NCI-H128 (cell line): ENCODE measurements at regions not wholly inside any gene's neighbourhood (a gene's known extent, or its start where the extent isn't known, plus 50 kb on each side); places are given as distances from the start of the nearest gene placed in this dataset.
"Not testable (repeated sequence)": the region's sequence is repeated elsewhere in the genome, so short reads cannot be mapped to it uniquely, and the experiment has no call there.

Source experiments
- DNase-seq: peaks from one replicate; lab custom pipeline; 2025; ENCODE audit not compliant: unreplicated experiment; lab: John Stamatoyannopoulos, UW

DNA sequence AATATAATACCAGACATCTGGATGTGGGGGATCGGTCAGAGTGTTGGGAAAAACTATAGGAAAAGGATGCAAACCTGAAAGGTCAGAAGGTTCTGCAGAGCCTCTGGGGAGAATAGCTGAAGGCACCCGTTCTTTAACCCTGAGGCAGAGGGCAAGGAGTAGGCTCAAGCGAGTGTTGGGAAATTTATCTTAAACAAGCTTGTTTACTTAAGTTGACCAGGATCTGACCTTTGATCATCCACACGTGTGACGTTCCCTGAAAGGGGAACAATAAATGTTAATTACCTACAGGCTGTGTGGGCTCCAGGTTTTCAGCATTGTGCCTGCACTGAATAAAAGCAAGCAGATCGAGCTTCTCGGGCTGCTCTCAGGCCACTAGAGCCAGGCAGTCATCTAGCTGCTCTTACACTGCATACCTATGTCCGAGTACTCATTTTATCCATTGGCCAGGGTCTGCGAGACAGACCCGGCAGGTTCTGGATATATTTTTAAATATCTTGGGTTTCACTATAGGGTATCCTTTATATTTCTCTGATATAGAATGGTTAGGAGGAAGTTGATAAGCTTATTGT is 400.6 kb upstream of the CHST9 start:
- DNase-seq: no peak

- DNase-seq: no peak
Observed at GRCh38 chr18:27583466-27583865, 398.4 kb upstream of the CHST9 start.

DNA sequence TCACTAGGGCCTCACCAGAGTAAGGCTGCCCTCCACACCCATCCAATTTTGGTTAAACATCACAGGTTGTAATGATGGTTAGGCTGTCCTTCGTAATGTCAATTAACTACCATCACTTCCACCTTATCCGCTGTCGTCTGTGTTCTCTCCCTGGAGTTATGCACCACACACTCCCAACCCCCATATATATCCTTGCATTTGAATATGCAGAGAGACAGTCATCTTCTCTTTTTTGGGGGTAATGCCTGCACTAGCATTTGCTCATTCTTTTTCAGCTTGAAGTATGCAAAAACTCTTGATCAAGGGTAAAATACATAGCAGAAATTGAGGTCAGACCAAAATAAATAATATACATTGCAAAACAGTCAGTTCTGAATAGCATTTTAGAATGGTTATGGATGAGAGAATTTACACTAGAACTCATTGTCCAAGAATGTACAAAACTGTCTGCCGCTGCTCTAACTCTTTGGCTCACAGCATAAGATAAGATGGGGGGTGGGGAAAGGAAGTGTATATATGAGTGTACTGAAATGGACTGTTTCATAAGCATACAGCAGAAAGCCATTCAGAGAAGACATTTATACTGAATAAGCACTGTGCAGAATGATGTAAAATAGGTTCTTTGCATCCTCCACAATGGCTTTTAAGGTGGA is 397.8 kb upstream of the CHST9 start:
- DNase-seq: no peak

GRCh38 chr18:27581296-27581904 is 396.3 kb upstream of the CHST9 start:
- no peak for DNase-seq

- DNase-seq: no peak
Observed at GRCh38 chr18:27579364-27579763, 394.3 kb upstream of the CHST9 start.

GRCh38 chr18:27577752-27578151 is 392.6 kb upstream of the CHST9 start:
- DNase-seq: no peak

DNA sequence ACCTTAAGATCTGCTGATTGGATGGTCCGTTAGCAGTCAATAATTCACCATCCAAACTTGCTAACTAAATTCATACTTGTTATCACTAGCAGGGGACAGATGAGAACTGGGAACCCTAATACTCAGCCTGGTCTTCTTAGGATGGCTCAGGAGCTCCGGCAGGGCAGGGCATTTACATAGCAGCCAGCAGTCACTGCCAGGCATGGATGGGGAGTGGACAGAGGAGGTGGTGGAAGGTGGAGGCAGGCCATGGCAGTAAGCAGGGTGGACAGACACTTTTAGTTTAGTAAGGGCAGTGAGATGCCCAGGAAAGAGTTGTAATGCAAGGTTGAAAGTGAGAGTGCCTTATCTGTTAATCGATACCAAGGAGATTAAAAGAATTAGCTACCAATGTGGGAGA is 392.2 kb upstream of the CHST9 start:
- no peak for DNase-seq

DNA sequence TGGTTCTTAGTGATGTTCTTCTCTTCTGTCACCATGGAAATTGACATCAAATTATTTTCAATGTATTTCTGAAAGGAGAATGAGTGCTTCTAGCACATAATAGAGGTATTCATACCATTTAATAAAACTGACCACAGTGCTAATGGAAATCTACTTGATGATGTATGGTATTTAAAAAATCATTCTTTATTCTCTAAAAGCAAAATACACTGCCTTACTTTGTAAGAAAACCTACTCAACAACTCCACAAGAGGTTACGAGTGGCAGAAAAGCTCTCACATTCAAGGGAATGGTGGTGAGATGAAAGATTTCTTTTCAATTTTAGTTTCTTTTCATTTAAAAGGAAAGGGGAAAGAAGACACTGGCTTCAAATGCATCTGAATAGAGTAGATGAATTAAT is 382.3 kb upstream of the CHST9 start:
- no peak for DNase-seq

GRCh38 chr18:27564066-27564465 is 379.0 kb upstream of the CHST9 start:
- no peak for DNase-seq

GRCh38 chr18:27558388-27559155 is 373.5 kb upstream of the CHST9 start:
- DNase-seq: no peak

DNA sequence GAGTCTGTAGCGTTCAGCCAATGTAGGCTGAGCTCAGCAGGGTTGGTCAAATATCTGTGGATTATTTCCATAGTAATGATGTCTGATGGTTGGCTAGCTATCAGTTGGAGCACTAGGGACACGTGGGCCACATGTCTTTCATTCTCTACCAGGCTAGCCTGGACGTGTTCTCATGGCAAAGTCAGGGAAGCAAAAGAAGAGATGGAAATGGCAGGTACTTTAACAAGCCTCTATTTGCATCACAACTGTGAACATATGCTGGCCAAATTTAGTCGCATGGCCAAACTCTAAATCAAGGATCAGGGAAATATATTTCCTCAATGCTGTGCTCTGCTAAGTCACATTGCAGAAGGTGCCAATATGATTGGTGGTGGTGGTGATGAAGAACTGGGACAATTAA is 371.6 kb upstream of the CHST9 start:
- no peak for DNase-seq

GRCh38 chr18:27549335-27550039 is 364.4 kb upstream of the CHST9 start:
- no peak for DNase-seq

DNA sequence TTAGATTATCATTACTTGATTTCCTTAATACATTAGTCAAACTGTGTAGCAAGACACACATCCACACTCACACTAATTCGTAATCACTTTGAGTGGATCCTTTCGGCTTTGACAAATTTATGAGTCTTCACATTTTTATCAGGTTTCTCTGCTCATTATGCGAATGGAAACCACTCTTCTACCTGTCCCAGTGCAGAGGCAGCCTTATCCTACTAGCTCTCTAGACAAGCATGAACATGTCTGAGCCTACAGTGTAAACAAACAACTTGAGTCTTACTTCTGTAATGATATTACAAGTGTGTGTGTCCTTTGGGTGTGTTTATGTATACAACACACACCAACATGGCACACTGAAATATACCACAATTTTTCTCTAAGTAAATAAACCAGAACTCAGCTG is 361.9 kb upstream of the CHST9 start:
- no peak for DNase-seq

DNA sequence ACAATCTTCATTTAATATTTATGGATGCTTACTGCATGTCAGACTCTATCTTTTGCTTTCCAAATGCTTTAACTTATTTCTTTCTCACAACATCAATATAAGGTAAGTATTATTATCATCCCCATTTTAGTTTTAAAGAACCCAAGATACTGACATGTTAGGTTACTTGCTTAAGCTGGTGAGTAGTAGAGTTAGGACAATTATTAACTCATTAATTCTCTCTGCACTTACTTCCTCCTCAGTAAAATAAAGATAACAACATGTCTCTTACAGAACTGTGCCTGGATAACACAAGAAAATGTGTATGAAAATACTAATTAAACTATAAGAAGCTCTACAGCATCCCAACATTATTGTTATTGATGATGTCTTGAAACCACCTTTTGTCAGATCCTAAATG is 359.1 kb upstream of the CHST9 start:
- no peak for DNase-seq

GRCh38 chr18:27541293-27541692 is 356.2 kb upstream of the CHST9 start:
- DNase-seq: no peak

GRCh38 chr18:27540111-27540510 is 355.0 kb upstream of the CHST9 start:
- no peak for DNase-seq

- no peak for DNase-seq
Observed at GRCh38 chr18:27528925-27529521, 343.9 kb upstream of the CHST9 start.

GRCh38 chr18:27527856-27528255 is 342.7 kb upstream of the CHST9 start:
- no peak for DNase-seq

DNA sequence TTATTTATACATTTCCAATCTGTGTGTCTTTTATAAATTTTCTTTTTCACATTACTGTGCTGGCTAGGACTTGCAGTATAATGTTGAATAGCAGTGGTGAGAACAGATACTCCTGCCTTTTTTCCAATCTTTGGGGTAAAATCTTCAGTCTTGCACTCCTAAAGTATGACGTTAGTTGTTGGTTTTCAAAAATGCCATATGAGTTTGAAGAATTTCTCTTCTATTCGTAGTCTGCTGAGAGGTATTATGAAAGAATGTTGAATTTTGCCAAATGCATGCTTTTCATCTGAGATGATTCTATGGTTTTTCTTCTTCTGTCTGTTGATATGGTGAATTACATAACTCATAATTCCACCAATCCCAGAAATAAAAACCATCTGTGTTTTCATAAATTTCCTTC is 335.3 kb upstream of the CHST9 start:
- DNase-seq: no peak

DNA sequence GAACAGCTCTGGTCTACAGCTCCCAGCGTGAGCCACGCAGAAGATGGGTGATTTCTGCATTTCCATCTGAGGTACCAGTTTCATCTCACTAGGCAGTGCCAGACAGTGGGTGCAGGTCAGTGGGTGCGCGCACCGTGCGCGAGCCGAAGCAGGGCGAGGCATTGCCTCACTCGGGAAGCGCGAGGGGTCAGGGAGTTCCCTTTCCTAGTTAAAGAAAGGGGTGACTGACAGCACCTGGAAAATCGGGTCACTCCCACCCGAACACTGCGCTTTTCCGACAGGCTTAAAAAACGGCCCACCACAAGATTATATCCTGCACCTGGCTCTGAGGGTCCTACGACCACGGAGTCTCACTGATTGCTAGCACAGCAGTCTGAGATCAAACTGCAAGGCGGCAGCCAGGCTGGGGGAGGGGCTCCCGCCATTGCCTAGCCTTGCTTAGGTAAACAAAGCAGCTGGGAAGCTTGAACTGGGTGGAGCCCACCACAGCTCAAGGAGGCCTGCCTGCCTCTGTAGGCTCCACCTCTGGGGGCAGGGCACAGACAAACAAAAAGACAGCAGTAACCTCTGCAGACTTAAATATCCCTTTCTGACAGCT is 325.0 kb upstream of the CHST9 start:
- DNase-seq: not testable (repeated sequence)

- no peak for DNase-seq
Observed at GRCh38 chr18:27501671-27502070, 316.6 kb upstream of the CHST9 start.
